ENCODE measurements at regions not wholly inside any gene's neighbourhood (a gene's known extent, or its start where the extent isn't known, plus 50 kb on each side); places are given as distances from the start of the nearest gene placed in this dataset.

DNA sequence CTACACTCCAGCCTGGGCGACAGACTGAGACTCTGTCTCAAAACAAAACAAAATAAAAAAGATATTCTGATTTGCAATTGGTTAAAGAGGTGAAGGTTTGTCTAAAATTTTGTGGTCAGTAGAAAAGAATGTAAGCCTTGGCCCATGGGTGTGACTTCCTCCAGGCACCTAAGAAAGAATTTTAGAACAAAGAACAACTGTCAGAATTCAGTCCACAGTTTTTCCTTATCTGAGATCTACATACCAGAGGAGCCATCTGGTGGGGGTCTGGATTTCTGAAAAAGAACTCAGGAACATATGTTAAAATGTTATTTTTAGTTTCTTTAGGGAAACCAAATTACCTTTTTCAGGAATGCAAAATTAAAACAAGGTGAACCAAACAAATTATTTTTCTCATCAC, 434.1 kb downstream of the ANKRD50 start:
- no peak for DNase-seq

- DNase-seq = no peak
Measured at GRCh38 chr4:124279741-124280140, 432.8 kb downstream of the ANKRD50 start.

DNA sequence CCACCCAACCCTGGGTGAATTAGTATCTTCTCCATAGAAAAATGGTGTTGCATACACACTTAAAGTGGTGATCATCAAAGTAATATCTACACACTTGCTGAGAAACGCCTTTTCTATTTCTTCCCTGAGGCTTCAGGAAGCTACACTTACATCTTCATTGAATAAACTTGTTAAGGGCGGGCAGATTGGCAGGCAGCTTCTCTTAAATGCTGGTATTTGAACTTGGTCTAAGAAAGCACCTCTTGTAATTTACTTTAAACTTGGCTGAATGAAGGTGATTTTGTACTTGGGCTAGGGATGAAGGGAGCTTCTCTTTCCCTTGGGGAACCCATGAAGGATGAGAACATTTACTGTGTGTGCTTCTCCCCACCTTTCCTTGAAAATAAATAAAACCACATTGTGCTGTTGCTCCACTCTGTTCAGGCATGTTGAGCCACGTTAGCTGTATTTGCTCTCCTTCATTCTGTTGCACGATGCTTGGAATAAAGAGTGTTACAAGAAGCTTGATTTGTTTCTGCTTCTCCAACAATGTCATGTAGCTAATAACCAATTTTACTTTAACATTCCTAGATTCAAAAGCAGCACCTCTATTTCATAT, 430.1 kb downstream of the ANKRD50 start:
- no peak for DNase-seq

DNA sequence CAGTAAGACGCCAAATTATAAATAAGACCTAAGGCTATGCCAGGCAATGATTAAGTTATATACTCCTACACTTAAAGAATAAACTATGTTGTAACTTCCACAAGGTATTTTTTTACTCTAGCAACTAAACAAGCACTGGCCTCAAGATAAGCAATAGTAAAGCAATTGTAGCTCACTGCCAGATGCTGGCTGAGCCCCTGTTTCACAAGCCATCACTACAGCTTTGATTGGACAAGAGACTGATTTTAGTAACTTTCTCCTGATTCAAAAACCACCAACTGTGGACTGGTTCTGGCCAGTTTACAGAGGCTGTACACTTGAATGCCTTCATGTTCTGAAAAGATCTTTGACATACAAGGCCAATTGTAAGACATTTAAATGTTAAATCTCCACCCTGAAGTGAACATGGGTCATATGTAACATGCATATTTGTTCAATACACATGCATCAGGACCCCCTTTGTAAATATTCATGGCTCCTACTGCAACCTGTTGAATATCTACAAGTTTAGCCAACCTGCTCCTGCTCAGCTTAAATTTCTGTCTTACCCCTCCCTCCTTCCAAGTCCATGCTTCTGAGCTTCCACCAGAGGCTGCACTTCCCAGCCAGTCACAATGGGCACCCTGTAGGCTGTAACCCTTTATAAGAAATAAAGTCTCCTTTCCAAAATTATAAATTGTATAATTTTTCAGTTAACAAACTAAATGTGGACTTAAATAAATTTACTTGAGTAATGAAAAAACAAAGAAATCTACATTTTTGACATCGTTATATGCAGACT, 423.6 kb downstream of the ANKRD50 start:
- no peak for DNase-seq

DNA sequence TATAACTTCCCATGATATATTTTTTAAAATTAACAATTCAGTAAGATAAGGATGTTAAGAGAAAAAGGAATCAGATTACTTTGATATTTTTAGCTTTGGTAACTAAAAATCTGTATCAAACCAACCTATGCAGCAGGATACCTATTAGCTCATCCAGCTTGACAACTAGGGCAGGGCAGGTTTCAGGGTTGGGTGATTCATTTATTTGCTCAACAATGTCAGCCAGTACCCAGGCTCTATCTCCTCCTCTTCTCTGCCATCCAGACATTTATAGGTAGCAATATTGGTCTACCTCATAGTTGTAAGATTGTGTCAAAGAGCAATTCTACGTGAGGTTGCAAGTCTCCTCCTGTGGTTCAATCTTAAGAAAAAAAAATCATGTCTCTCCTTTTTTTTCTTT, 421.9 kb downstream of the ANKRD50 start:
- no peak for DNase-seq

DNA sequence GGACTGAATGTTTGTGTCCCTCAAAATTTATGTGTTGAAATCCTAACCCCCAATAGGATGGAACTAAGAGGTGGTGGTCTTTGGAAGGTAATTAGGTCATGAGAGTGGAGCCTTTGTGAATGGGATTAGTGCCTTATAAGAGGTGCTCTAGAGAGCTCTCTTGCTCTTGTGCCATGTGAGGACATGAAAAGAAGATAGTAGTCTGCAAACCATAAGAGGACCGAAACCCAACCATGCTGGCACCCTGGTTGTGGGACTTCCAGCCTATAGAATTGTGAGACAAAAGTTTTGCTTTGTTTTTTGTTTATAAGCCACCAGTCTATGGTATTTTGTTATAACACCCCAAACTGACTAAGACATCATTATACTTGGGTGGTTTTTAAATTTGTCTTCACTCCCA, 417.1 kb downstream of the ANKRD50 start:
- DNase-seq = no peak

DNA sequence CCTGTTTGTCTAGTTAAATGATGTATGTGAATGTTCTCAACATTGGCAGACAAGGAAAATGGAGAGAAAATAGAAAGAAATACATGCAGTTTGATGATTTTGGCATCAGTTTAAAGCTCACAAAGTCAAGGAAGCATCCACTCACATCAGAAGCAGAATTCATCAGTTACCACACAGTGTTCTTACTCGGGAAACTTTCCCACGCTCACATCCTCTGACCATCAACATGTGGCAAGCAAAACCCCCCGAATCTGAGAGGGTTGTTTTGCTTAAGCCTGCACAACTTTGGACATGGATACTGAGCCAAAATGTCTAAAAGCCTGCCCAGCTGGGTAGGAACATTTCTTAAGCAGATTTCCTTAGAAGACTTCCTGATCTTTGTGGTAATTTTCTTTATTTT, 407.6 kb downstream of the ANKRD50 start:
- no peak for DNase-seq

DNA sequence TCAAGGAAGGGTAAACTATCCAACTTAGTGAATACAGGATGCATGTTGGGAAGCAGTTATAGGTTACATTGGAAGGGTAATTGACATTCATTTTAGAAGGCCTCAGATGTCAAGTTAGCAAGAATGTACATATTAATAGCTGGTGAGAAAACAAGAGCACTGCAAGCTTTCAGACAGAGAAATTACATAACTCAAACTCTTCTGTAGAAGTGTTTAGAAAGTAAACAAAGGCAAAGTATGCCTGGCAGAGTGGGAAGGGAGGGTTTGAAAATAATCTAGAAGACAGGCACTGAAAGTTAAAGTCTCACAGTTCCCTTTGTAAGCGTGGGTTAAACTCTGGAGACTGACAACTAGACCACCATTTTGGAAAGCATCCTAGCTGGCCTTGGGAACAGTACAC, 406.2 kb downstream of the ANKRD50 start:
- DNase-seq = no peak

- DNase-seq = no peak
Measured at GRCh38 chr4:124307143-124307542, 405.4 kb downstream of the ANKRD50 start.

GRCh38 chr4:124318292-124318691, 394.2 kb downstream of the ANKRD50 start:
- no peak for DNase-seq

GRCh38 chr4:124321364-124321763, 391.2 kb downstream of the ANKRD50 start:
- no peak for DNase-seq

GRCh38 chr4:124322234-124323065, 390.1 kb downstream of the ANKRD50 start:
- no peak for DNase-seq

DNA sequence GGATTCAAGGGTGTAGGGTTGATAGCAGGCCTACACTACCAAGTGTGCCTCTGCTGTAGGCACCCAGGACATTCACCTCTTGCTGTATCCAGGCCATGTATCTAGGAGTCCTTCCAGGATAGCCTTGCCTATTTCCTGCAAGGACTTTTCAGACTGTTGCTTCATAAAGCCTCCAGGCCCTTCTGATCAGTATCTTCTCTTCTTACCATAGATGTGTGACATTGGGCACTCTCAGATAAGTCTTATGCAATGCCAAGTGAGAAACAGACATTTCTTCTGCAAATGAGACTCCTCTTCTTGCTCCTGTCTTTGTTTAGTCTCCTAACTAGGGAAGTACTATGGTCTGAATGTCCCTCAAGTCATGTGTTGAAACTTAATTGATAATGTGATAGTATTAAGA, 386.8 kb downstream of the ANKRD50 start:
- no peak for DNase-seq

GRCh38 chr4:124329134-124329533, 383.4 kb downstream of the ANKRD50 start:
- no peak for DNase-seq

GRCh38 chr4:124330045-124330444, 382.5 kb downstream of the ANKRD50 start:
- DNase-seq = no peak

DNA sequence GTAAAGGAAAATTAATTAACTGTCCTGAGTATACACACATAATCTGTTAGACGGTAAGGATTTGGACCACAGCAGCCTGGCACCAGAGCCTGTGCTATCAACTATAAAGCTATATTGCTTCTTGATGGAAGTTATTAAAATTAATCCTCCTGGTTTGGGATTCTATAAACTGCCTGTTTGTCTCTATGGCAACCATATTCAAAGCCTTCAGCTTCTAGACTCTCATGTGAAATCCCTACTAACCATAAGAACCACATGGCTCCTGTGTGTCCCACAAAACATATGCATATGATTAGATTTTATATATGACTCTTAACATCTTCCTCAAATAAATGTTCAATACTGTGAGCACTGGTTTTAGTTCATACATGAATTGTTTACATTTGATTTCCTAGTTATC, 380.8 kb downstream of the ANKRD50 start:
- no peak for DNase-seq

GRCh38 chr4:124333466-124333865, 379.1 kb downstream of the ANKRD50 start:
- DNase-seq = no peak

DNA sequence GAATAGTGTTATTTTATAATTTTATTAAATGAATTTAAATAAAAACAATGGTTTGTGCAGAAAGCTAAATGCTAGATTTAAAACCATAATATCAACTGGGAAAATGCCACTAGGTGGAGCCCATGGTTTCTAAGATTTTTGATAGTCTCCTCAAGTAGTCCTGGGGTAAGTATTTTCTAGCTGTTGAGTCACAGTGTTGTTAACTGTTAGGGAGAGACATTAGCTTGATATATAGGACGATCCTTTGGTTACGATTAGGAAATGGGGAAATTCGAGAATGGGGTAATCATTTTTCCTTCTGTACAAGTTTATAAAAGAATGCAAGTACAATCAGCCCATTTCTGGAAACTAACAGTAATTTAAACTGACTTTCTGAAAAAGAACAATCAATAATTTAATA, 378.4 kb downstream of the ANKRD50 start:
- no peak for DNase-seq

GRCh38 chr4:124337874-124338273, 374.7 kb downstream of the ANKRD50 start:
- no peak for DNase-seq

DNA sequence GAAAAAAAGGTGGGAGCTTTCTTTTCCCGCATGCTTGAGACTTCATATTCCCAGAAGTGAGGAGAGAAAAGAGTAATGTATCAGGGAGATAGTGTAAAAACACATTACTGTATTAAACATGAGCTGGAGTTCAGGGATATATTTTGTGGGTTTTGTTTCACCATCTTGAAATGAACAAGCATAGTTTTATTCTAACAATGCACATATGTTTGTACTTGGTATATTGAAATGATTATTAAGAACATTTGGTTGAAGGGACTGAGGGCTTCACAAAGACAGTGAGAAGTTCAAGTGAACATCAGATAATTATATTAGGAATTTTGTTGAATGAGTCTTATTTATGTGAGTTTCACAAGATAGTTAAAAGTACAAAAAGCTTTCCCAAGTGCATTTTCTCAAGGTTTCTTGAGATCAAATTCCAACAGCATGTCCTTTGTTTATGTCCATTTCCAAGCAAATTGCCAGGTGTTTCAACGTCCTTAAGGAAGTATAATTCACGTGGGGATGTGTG, 368.8 kb downstream of the ANKRD50 start:
- DNase-seq = no peak

- DNase-seq = no peak
Measured at GRCh38 chr4:124372916-124373315, 339.6 kb downstream of the ANKRD50 start.

DNA sequence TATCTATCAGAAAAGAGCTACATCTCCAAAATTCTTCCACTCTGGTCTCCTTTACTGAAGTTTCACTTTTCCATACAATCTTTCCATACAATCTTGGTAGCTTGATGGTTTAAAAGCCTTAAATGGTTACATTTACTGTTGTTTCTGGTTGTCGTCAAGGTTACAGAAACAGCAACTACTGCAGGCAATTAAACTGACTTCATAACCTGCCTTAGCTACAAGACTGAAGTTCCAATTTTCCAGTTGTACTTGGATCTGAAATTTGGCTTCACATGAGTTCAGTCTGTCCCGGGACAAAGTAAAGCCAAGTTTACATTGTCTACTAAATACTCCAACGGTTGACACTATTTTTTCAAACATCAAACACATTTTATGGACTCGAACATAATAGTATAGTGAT, 326.4 kb downstream of the ANKRD50 start:
- DNase-seq = no peak

DNA sequence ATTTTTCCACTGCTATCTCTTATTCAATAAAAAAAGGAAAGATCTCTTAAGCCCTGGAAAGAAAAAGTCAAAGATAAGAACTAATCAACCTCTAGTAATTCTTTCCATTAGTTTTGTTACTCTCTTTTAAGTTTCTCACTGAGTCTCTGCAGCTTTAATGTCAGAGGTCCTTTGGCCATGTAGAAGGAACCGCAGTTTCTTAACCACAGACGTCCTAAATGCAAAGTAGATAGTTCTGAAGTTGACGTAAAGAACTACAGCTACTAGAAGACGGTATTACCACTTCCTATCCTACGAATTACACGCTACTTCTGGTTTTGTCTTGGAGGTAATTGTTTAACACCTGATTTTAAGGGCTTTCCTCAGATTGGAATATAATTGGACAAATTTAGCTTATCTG, 325.9 kb downstream of the ANKRD50 start:
- DNase-seq = no peak

DNA sequence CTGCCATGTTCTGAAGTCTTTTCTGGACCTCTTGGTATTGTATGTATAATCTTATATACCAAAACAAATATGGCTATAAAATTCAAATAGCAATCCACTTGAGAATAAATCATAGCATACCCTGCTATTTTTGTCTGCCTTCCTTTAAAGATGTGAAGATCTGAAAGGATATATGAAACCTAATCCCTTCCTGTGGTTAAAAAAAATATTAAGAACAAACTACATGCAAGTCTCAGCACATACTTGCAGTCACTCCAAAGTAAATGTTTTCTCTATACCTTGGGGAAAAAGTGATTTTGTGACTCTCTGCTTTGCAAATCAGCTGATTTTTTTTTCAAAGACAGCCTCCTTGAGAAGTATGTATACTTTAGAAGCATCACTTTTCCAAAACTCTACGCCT, 322.9 kb downstream of the ANKRD50 start:
- no peak for DNase-seq
